ENCODE measurements at regions not wholly inside any gene's neighbourhood (a gene's known extent, or its start where the extent isn't known, plus 50 kb on each side); places are given as distances from the start of the nearest gene placed in this dataset.

GRCh38 chr7:35411331-35411730 is 157.4 kb upstream of the TBX20 start:
- H3K27ac Mint-ChIP-seq: no peak overlapping the region
- H3K4me1 Mint-ChIP-seq: no peaks in the 10 kb centered on the region
- H3K36me3 Mint-ChIP-seq: no peaks in the 10 kb centered on the region
- ATAC-seq: no peak
- no peaks in the 10 kb centered on the region for H3K9me3 Mint-ChIP-seq
- no peak for DNase-seq (ENCODE audit: low spot score in 2 of 2)
- no peak overlapping the region for H3K4me3 Mint-ChIP-seq

DNA sequence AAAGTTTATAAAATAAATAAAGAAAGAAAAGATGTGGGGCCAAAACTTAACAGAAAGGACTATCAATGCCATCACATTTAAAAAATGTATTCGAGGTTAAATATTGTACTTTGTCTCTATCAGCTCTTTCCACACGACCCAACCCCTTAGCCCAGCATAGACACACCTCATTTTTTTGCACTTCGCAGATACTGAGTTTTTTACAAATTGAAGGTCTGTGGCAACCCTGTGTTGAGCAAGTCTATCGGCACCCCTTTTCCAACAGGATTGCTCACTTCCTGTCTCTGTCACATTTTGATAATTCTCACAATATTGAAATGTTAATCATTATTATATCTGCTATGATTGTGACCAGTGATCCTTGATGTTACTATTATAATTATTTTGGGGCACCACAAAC is 151.6 kb upstream of the TBX20 start:
- Mint-ChIP-seq H3K9me3 (no peaks in the 10 kb centered on the region), H3K36me3 (no peaks in the 10 kb centered on the region), H3K27ac (no peak overlapping the region), H3K4me1 (no peaks in the 10 kb centered on the region), H3K4me3 (no peak overlapping the region)
- DNase-seq (ENCODE audit: low spot score in 2 of 2) (no peak), ATAC-seq (no peak)

GRCh38 chr7:35401217-35401879 is 147.4 kb upstream of the TBX20 start:
- H3K4me1 Mint-ChIP-seq: no peaks in the 10 kb centered on the region
- H3K27ac Mint-ChIP-seq: no peak overlapping the region
- ATAC-seq: no peak
- no peaks in the 10 kb centered on the region for H3K9me3 Mint-ChIP-seq
- DNase-seq (ENCODE audit: low spot score in 2 of 2): no peak
- H3K36me3 Mint-ChIP-seq: no peaks in the 10 kb centered on the region
- no peak overlapping the region for H3K4me3 Mint-ChIP-seq

- no peak for ATAC-seq
- H3K9me3 Mint-ChIP-seq: no peaks in the 10 kb centered on the region
- no peak overlapping the region for H3K4me3 Mint-ChIP-seq
- no peak overlapping the region for H3K27ac Mint-ChIP-seq
- H3K4me1 Mint-ChIP-seq: no peaks in the 10 kb centered on the region
- H3K36me3 Mint-ChIP-seq: no peaks in the 10 kb centered on the region
- DNase-seq (ENCODE audit: low spot score in 2 of 2): no peak
These were observed 145.9 kb upstream of the TBX20 start for GRCh38 chr7:35399840-35400239.

DNA sequence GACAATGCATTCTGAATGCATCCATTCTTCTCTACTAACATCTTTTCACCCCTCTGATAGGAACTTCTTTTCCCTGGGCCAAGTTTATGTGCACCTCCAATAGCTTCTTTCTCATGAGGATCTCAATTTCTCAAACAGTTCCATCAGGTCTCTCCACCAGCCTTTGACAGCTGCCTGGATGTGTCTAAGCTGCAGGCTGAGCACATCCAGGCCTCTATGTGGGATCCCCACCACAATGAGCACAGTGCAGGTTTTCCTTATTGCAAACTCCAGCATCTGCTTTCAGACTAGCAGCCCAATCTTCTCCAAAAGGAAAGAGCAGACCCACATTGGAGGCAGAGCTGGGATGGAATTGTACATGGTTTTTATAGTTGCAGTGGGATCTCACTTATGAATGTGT is 145.3 kb upstream of the TBX20 start:
- no peaks in the 10 kb centered on the region for H3K4me1 Mint-ChIP-seq
- H3K9me3 Mint-ChIP-seq: no peaks in the 10 kb centered on the region
- no peak overlapping the region for H3K27ac Mint-ChIP-seq
- no peaks in the 10 kb centered on the region for H3K36me3 Mint-ChIP-seq
- ATAC-seq (no peak), DNase-seq (ENCODE audit: low spot score in 2 of 2) (no peak)
- no peak overlapping the region for H3K4me3 Mint-ChIP-seq

DNA sequence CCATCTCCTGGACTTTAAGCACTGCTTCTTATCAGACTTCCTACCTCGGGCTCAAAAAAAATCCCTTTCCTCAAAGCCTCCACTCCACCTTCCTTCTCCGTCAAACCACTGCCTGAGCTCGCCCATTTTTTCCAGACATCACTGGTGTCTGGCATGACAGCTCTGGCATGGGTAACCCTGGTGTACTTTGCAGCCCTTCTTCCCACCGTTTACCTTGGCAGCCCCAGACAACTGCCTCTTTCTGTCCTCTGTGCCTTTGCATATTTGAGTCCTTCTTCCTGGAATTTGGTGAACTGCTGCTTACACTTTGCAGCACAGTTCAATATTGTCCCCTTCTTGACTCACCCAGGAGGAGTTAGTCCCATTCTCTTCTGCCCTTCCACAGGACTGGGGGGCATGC is 144.6 kb upstream of the TBX20 start:
- Mint-ChIP-seq H3K4me1 (no peaks in the 10 kb centered on the region), H3K4me3 (no peak overlapping the region), H3K36me3 (no peaks in the 10 kb centered on the region), H3K9me3 (no peaks in the 10 kb centered on the region), H3K27ac (no peak overlapping the region)
- ATAC-seq (no peak), DNase-seq (ENCODE audit: low spot score in 2 of 2) (no peak)

DNA sequence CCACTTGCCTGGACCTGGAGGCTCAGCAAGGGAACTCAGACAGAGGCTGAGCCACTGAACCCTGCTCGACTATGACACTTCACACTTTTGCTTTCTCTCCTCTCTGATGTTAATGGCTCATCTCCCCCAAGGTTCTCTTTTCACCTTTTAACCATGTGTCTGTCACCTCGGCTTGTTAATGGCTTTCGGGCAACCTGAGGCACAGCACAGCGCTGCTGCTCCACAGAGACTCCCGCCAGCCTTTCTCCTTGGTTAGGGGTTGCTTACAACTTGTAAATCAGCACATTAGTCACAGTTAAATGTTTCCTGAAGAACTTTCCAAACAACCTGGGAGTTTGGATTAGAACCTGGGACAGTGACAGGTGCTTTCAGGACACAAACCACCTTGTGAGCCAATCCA is 136.2 kb upstream of the TBX20 start:
- no peaks in the 10 kb centered on the region for H3K36me3 Mint-ChIP-seq
- H3K9me3 Mint-ChIP-seq: no peaks in the 10 kb centered on the region
- DNase-seq (ENCODE audit: low spot score in 2 of 2) (no peak), ATAC-seq (no peak)
- H3K27ac Mint-ChIP-seq: no peak overlapping the region
- no peak overlapping the region for H3K4me3 Mint-ChIP-seq
- no peaks in the 10 kb centered on the region for H3K4me1 Mint-ChIP-seq

GRCh38 chr7:35389636-35390035 is 135.7 kb upstream of the TBX20 start:
- no peaks in the 10 kb centered on the region for H3K9me3 Mint-ChIP-seq
- ATAC-seq (no peak), DNase-seq (ENCODE audit: low spot score in 2 of 2) (no peak)
- no peaks in the 10 kb centered on the region for H3K36me3 Mint-ChIP-seq
- H3K27ac Mint-ChIP-seq: no peak overlapping the region
- H3K4me3 Mint-ChIP-seq: no peak overlapping the region
- H3K4me1 Mint-ChIP-seq: no peaks in the 10 kb centered on the region

- Mint-ChIP-seq H3K27ac (no peak overlapping the region), H3K36me3 (no peaks in the 10 kb centered on the region), H3K4me1 (no peaks in the 10 kb centered on the region), H3K4me3 (no peak overlapping the region), H3K9me3 (no peaks in the 10 kb centered on the region)
- ATAC-seq (no peak), DNase-seq (ENCODE audit: low spot score in 2 of 2) (no peak)
These were observed 133.2 kb upstream of the TBX20 start for GRCh38 chr7:35386816-35387706.

DNA sequence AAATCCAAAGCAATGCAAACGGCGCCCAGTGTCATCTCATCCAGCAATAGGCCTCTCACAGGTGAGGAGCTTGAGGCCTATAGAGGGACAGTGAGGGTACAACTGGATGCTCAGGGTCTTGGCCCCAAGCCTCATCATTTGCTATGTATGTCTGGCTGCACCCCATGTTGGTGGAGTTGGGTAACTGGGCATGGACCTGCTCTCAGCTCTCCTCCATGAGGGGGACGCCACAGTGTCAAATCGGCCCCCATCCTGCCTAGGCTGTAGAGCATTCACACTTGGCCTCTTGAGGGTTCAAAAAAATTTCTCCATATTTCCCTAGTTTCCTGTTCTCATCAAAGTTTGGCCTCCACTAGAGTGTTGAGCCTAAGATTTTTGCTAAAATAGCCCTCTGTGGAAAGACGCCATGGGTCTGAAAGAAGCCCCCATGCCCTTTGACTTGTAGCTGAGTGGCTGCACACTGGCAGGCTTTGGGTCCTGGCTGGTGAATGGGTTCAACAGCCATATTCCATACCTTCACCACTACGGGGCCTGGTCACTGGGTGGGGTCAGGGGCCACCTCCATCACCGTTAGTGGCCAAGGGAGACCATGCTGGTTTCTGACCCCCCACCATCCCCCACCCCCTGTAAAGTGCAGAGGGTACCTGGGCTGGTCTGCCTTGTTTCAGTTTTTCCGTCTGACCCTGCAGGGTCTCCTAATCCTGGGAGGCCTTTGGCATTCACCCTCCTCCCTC is 132.3 kb upstream of the TBX20 start:
- H3K4me1 Mint-ChIP-seq: no peaks in the 10 kb centered on the region
- H3K4me3 Mint-ChIP-seq: no peak overlapping the region
- no peak overlapping the region for H3K27ac Mint-ChIP-seq
- DNase-seq (ENCODE audit: low spot score in 2 of 2) (no peak), ATAC-seq (peak; percentile 42)
- no peaks in the 10 kb centered on the region for H3K9me3 Mint-ChIP-seq
- no peaks in the 10 kb centered on the region for H3K36me3 Mint-ChIP-seq

DNA sequence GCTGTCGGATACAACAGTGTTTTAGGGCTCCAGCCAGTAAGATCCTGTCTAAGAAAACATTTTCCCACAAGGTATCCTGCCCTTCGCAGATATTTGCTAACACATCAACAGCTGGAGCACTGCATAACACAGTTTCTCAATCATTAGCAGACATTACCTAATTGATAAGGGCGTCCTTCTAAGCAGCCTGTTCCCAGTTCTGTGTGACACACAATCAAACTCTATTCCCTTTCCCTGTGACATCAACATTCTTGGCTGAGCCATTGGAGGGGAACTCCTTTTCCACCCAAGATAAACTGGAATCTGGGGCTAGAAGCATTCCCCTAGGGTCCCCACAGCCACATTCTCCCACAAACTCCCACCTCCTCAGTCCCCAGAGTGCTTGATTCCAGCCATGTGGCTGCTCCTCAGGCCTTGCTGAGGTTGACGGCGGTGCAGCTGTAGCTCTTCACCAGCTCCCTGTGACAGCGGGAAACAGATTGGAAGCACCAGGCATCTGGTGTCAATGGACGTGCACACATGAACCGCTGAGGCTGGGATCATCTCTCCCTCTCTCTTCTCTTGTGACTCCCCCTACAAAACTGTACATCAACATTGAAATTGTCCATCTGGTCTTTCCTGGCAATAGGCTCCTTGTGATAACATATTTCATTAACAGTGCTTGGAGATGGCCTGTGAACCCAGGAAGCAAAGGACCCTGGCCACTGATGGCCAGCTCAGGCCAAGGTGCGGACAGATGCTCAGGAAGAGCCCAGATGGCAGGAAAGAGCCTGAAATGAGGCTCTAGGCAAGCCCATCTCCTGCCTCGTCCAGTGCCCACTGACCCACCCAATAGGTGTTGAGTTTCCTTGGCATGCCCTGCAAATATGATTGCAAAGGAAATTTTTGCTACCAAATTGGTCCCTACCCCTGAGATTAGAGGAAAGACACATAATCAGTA is 131.1 kb upstream of the TBX20 start:
- no peak for ATAC-seq

DNA sequence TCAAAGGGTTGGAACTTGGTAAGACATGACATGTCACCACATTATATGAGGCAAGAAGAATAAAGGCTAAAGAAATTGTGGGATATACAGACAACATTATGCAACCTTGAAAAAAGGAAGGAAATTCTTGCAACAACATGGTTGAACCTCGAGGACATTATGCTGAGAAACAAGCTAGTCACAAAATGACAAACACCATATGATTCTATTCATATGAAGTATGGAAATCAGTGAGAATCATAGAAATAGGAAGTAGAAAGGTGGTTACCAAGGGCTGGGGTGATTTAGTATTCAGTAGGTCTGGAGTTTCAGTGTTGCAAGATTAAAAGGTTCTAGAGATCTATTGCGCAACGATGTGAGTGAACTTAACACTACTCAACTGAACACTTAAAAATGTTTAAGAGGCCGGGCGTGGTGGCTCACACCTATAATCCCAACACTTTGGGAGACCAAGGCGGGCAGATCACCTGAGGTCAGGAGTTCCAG is 126.9 kb upstream of the TBX20 start:
- ATAC-seq (no peak), DNase-seq (ENCODE audit: low spot score in 2 of 2) (no peak)
- Mint-ChIP-seq H3K4me3 (no peak overlapping the region), H3K27ac (no peak overlapping the region), H3K36me3 (no peaks in the 10 kb centered on the region), H3K9me3 (no peaks in the 10 kb centered on the region), H3K4me1 (no peaks in the 10 kb centered on the region)

More for the DNA sequence above, 131.1 kb upstream of the TBX20 start:
- Mint-ChIP-seq H3K9me3 (no peaks in the 10 kb centered on the region), H3K27ac (no peak overlapping the region), H3K36me3 (no peaks in the 10 kb centered on the region), H3K4me3 (no peak overlapping the region), H3K4me1 (no peaks in the 10 kb centered on the region)
- no peak for DNase-seq (ENCODE audit: low spot score in 2 of 2)

- H3K27ac Mint-ChIP-seq: no peak overlapping the region
- H3K36me3 Mint-ChIP-seq: no peaks in the 10 kb centered on the region
- no peaks in the 10 kb centered on the region for H3K4me1 Mint-ChIP-seq
- ATAC-seq (no peak), DNase-seq (ENCODE audit: low spot score in 2 of 2) (no peak)
- H3K9me3 Mint-ChIP-seq: no peaks in the 10 kb centered on the region
- H3K4me3 Mint-ChIP-seq: no peak overlapping the region
These were observed 125.6 kb upstream of the TBX20 start for GRCh38 chr7:35379481-35379880.

DNA sequence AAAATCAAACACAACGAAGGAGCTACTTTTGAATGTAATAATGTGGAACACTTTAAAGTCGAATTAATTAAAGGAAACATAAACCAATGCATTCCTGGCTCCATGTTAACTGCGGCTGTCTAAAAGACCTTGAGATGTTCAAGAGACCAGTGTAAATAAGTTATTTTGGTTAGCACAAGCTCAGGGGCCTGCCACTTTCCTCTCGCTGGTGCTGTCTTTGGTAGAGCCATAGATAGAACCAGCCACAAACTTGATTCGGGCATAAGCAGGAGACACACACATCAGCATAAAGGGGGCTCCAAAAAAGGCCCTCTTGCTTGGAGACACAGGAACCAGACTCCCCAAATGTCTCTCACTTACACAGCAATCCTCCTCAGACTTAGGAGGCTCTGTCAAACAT is 121.6 kb upstream of the TBX20 start:
- DNase-seq (ENCODE audit: low spot score in 2 of 2): no peak
- no peak overlapping the region for H3K4me3 Mint-ChIP-seq
- no peaks in the 10 kb centered on the region for H3K36me3 Mint-ChIP-seq
- no peak overlapping the region for H3K27ac Mint-ChIP-seq
- no peak for ATAC-seq
- no peaks in the 10 kb centered on the region for H3K4me1 Mint-ChIP-seq
- no peaks in the 10 kb centered on the region for H3K9me3 Mint-ChIP-seq

DNA sequence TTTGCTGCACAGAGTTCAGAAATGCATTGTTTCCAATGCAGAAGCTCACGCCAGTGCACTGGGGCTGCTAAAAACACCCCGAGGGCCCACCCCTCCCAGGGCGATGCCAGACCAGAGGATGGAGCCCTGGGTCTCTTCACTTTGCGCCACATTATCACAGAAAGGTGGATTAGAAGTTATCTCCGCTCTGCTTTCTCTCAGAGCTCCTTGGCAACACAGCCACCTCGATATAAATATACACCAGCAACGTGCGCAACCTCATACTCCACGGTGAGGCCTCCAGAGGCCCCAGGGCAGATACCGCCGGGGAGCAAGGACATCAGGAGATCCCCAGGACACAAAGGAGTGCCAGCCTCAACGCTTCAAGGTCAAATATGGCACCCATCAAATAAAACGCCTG is 121.0 kb upstream of the TBX20 start:
- Mint-ChIP-seq H3K36me3 (no peaks in the 10 kb centered on the region), H3K4me1 (no peaks in the 10 kb centered on the region), H3K4me3 (no peak overlapping the region), H3K9me3 (no peaks in the 10 kb centered on the region), H3K27ac (no peak overlapping the region)
- DNase-seq (ENCODE audit: low spot score in 2 of 2): no peak
- ATAC-seq: no peak

All from stimulated activated effector memory CD8-positive, alpha-beta T cell treated with anti-CD3 and anti-CD28 coated beads, Interleukin-12 subunit alpha, Interleukin-12 subunit beta, amount 100 ng/mL, for 72 hours (primary cell).